MM.1S (cell line): ENCODE measurements at regions not wholly inside any gene's neighbourhood (a gene's known extent, or its start where the extent isn't known, plus 50 kb on each side); places are given as distances from the start of the nearest gene placed in this dataset.

Source experiments
- DNase-seq: peaks from one replicate; pipeline ENCODE4 v3.0.0-alpha.2; 2015
- H2AFZ ChIP-seq: fragments of 300-600 bp; sonication (generic); 2 replicates; pipeline ENCODE4 v1.6.0; 2016; ENCODE audit warnings: antibody characterized with exemption, low read length
- H3F3A ChIP-seq: fragments of 300-600 bp; sonication (generic); 2 replicates; pipeline ENCODE4 v1.6.1; 2016; ENCODE audit warnings: mild to moderate bottlenecking, antibody characterized with exemption, low read length, moderate library complexity, mixed read lengths; ENCODE audit not compliant: insufficient read depth
- H3K27ac ChIP-seq: fragments of 300-600 bp; sonication (generic); 2 replicates; pipeline ENCODE4 v1.5.1; 2016; ENCODE audit warnings: mild to moderate bottlenecking, low read length
- H3K27me3 ChIP-seq: fragments of 300-600 bp; sonication (generic); replicated peaks from 2 replicates; pipeline ENCODE4 v1.6.0; 2016; ENCODE audit warnings: low read length; ENCODE audit not compliant: insufficient read depth
- H3K36me3 ChIP-seq: fragments of 300-600 bp; sonication (generic); replicated peaks from 2 replicates; pipeline ENCODE4 v1.6.1; 2016; ENCODE audit warnings: mild to moderate bottlenecking, low read length, mixed read lengths; ENCODE audit not compliant: insufficient read depth
- H3K4me1 ChIP-seq: fragments of 300-600 bp; sonication (generic); 2 replicates; pipeline ENCODE4 v1.6.1; 2016; ENCODE audit warnings: low read length, mixed read lengths
- H3K4me2 ChIP-seq: fragments of 300-600 bp; sonication (generic); 2 replicates; pipeline ENCODE4 v1.6.0; 2016; ENCODE audit warnings: low read depth, low read length
- H3K4me3 ChIP-seq: fragments of 300-600 bp; sonication (generic); 2 replicates; pipeline ENCODE4 v1.5.1; 2016; ENCODE audit warnings: low read length, mixed read lengths
- H3K79me2 ChIP-seq: fragments of 300-600 bp; sonication (generic); 2 replicates; pipeline ENCODE4 v1.6.1; 2016; ENCODE audit warnings: mixed run types, low read length, mixed read lengths
- H3K9ac ChIP-seq: fragments of 300-600 bp; sonication (generic); 2 replicates; pipeline ENCODE4 v1.6.1; 2016; ENCODE audit warnings: low read length, mixed read lengths
- H3K9me2 ChIP-seq: fragments of 300-600 bp; sonication (generic); replicated peaks from 2 replicates; pipeline ENCODE4 v1.6.1; 2016; ENCODE audit warnings: mild to moderate bottlenecking, low read length, mixed read lengths; ENCODE audit not compliant: insufficient read depth
- H3K9me3 ChIP-seq: fragments of 300-600 bp; sonication (generic); replicated peaks from 2 replicates; pipeline ENCODE4 v1.6.1; 2016; ENCODE audit warnings: mild to moderate bottlenecking, low read length, mixed read lengths; ENCODE audit not compliant: insufficient read depth
- H4K20me1 ChIP-seq: fragments of 300-600 bp; sonication (generic); 2 replicates; pipeline ENCODE4 v1.6.1; 2016; ENCODE audit warnings: mild to moderate bottlenecking, low read length, moderate library complexity, mixed read lengths; ENCODE audit not compliant: insufficient read depth
- CTCF ChIP-seq: fragments of 300-600 bp; sonication (generic); IDR thresholded peaks from 2 replicates; pipeline ENCODE4 v1.5.1; 2016; ENCODE audit warnings: antibody characterized with exemption, low read length, mixed read lengths
- EZH2 ChIP-seq: fragments of 300-600 bp; sonication (generic); optimal IDR thresholded peaks from 2 replicates; pipeline ENCODE3; 2017; ENCODE audit warnings: low read depth, mild to moderate bottlenecking, antibody characterized with exemption, low read length, mixed read lengths
- EZH2phosphoT487 ChIP-seq: fragments of 300-600 bp; sonication (generic); IDR thresholded peaks from 2 replicates; pipeline ENCODE4 v1.6.1; 2018; ENCODE audit warnings: antibody characterized with exemption, low read length

- H3F3A ChIP-seq, result no peaks in the 10 kb centered on the region
- no peak overlapping the region for H3K27ac ChIP-seq
- no peak overlapping the region for H3K4me2 ChIP-seq
- H3K9ac ChIP-seq, result no peak overlapping the region
- H3K27me3 ChIP-seq, result no peaks in the 10 kb centered on the region
- H3K9me3 ChIP-seq, result no peaks in the 10 kb centered on the region
- no peaks in the 10 kb centered on the region for H3K4me1 ChIP-seq
- H3K4me3 ChIP-seq, result no peak overlapping the region
- no peak for DNase-seq
- no peak for TF ChIP-seq EZH2
- TF ChIP-seq CTCF, result no peak
- TF ChIP-seq EZH2phosphoT487, result no peak
- H3K9me2 ChIP-seq, result no peaks in the 10 kb centered on the region
- no peak overlapping the region for H2AFZ ChIP-seq
- H3K79me2 ChIP-seq, result no peaks in the 10 kb centered on the region
- no peaks in the 10 kb centered on the region for H4K20me1 ChIP-seq
- H3K36me3 ChIP-seq, result no peaks in the 10 kb centered on the region
Measured at GRCh38 chr2:220276741-220277444, 649.5 kb downstream of the SLC4A3 start.

- H3K4me3 ChIP-seq, result no peak overlapping the region
- no peaks in the 10 kb centered on the region for H4K20me1 ChIP-seq
- H3F3A ChIP-seq, result no peaks in the 10 kb centered on the region
- TF ChIP-seq EZH2, result no peak
- no peak for TF ChIP-seq CTCF
- no peak for TF ChIP-seq EZH2phosphoT487
- H2AFZ ChIP-seq, result no peak overlapping the region
- H3K27ac ChIP-seq, result no peak overlapping the region
- no peaks in the 10 kb centered on the region for H3K79me2 ChIP-seq
- DNase-seq, result no peak
- no peaks in the 10 kb centered on the region for H3K9me3 ChIP-seq
- H3K9ac ChIP-seq, result no peak overlapping the region
- no peaks in the 10 kb centered on the region for H3K9me2 ChIP-seq
- H3K27me3 ChIP-seq, result no peaks in the 10 kb centered on the region
- H3K36me3 ChIP-seq, result no peaks in the 10 kb centered on the region
- H3K4me2 ChIP-seq, result no peak overlapping the region
- no peaks in the 10 kb centered on the region for H3K4me1 ChIP-seq
Measured at GRCh38 chr2:220277445-220277975, 650.1 kb downstream of the SLC4A3 start.

DNA sequence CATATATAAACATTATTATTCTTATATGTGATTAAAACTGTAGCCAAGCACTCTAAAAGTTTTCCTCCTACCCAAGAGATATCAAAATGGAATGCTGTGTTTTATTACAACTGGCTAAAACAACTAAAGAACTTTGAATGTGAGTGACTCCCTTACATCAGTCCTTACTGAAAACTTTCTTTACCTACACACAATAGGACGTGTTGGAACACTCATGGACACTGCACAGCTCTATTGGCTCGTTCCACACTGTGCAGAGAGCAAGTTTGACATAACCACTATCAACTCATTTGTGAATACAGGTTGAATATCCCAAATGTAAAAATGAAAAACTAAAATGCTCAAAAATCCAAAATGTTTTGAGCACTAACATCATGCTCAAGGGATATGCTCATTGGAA, 650.6 kb downstream of the SLC4A3 start:
- H3K4me2 ChIP-seq, result no peak overlapping the region
- no peak overlapping the region for H2AFZ ChIP-seq
- no peaks in the 10 kb centered on the region for H3K9me3 ChIP-seq
- H3K9ac ChIP-seq, result no peak overlapping the region
- H3K4me3 ChIP-seq, result no peak overlapping the region
- H3F3A ChIP-seq, result no peaks in the 10 kb centered on the region
- H4K20me1 ChIP-seq, result no peaks in the 10 kb centered on the region
- no peaks in the 10 kb centered on the region for H3K9me2 ChIP-seq
- no peak for DNase-seq
- H3K27ac ChIP-seq, result no peak overlapping the region
- no peaks in the 10 kb centered on the region for H3K79me2 ChIP-seq
- H3K4me1 ChIP-seq, result no peaks in the 10 kb centered on the region
- no peaks in the 10 kb centered on the region for H3K27me3 ChIP-seq
- TF ChIP-seq EZH2, result no peak
- no peak for TF ChIP-seq CTCF
- TF ChIP-seq EZH2phosphoT487, result no peak
- no peaks in the 10 kb centered on the region for H3K36me3 ChIP-seq
